GM04503 (cell line): ENCODE measurements at regions not wholly inside any gene's neighbourhood (a gene's known extent, or its start where the extent isn't known, plus 50 kb on each side); places are given as distances from the start of the nearest gene placed in this dataset.
A peak's percentile ranks its signal among the peaks of the same experiment; 100 is the strongest.
"Not testable (repeated sequence)": the region's sequence is repeated elsewhere in the genome, so short reads cannot be mapped to it uniquely, and the experiment has no call there.

Experiments used
- DNase-seq: peaks from one replicate; pipeline ENCODE4 v3.0.0-alpha.2; 2012; ENCODE audit warnings: low read depth

GRCh38 chr6:82419132-82419581, 55.5 kb downstream of the TPBG start:
- peak; percentile 12 for DNase-seq

- peak; percentile 10 for DNase-seq
These were observed 56.2 kb downstream of the TPBG start for GRCh38 chr6:82419859-82420258.

- no peak for DNase-seq
These were observed 67.0 kb downstream of the TPBG start for GRCh38 chr6:82430611-82431010.

GRCh38 chr6:82436740-82437139, 73.1 kb downstream of the TPBG start:
- DNase-seq, result no peak

GRCh38 chr6:82437701-82438100, 74.1 kb downstream of the TPBG start:
- DNase-seq, result no peak

DNA sequence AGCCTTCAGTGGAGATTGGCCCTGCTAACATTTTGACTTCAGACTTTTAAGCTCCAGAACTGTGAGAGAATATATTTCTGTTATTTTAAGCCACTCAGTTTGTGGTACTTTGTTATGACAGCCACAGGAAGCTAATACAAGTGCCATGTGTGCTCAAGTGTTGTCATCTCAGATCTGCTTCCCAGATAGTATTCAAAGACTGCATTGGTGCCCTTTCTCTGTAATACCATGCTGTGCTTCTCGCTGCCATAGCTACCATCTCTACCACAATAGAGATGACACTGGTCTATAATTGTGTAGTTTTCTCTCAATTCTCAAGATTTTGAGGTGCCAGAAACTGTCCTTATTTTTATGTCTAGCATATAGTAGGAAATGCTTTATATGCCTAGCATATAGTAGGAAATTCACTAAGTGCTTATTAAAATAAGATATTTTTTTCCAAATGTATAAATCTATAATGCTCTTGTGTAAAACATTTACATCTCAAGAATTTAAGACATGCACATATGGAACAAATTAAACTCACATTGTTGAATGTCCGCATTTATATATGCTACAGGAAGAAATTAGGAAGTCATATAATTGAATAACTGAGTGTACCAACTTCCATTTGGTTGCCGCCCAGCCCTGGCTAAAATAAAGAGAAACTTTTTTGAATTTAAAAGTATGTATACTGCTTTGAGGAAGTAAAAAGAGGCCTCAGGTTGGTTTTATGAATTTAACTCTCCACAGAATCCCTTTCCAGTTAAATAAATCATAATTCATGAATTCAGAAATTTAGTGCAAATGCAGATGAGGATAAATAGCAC, 77.6 kb downstream of the TPBG start:
- no peak for DNase-seq

DNA sequence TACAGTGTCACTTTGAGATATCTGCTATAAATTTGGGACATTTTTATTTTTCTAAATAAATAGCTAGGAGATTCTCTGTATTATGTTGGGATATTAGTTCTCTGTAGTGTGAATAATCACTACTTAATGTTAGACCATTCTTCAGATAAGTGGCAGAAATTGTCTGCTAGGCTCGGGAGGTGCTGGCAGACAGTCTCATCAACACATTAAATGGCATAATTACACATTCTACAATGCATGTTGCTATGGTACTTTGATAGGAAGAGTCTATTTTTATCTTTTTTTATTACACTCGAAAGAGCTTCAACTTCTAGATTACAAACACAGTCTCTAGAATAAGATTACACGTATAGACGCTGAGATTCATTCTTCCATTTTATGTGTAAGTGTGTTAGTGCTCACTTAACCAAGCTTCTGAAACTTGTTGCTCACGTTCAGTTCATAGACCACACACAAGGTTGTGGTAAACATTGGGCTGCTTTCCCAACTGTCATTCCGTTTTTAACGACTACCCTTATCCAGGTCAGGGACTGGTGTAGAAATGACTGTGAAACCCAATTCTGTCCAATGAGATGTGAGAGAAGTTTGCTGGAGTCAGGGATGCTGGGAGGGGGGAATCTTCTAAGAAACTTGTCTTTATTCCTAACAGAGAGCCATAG, 78.6 kb downstream of the TPBG start:
- DNase-seq, result no peak

GRCh38 chr6:82458147-82458546, 94.5 kb downstream of the TPBG start:
- no peak for DNase-seq

DNA sequence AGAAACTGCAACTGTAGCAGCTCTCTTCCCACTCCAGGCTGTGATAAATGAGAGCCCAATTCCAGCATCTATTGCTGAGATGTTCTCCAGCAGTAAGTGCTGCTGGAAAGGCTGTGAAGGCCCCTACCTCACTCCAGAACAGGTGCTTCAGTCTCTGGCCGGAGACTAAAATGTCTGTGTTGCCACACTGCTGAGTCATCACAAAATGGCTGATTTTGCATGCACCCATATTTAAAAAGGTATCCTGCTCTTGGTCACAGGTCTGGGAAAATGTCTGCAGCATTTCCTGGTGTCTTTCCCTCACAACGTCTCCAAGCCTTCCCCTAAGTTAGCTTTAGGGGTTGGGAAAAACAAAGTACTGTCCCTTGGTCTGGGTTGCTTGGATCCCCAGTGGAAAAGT, 95.1 kb downstream of the TPBG start:
- DNase-seq, result no peak

DNA sequence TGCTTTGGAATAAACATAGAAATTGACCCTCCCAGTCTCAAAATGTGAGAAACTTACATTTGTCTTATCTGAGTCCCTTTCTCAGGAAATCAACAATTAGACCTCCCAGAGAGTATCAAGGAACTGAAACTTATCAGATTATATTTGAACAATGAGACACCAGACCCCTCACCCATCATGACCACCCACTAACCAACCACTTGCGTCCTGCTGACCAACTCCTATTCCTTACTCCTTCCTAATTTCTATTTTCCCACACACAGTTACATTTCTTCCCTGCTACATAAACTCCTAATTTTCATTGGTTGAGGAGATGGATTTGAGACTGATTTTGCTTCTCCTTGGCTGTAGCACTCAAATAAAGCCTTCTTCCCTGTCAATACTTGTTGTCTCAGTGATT, 97.9 kb downstream of the TPBG start:
- no peak for DNase-seq

GRCh38 chr6:82467338-82467737, 103.7 kb downstream of the TPBG start:
- no peak for DNase-seq

- DNase-seq, result not testable (repeated sequence)
These were observed 106.5 kb downstream of the TPBG start for GRCh38 chr6:82470123-82470522.

- DNase-seq, result not testable (repeated sequence)
These were observed 111.5 kb downstream of the TPBG start for GRCh38 chr6:82475106-82475505.

DNA sequence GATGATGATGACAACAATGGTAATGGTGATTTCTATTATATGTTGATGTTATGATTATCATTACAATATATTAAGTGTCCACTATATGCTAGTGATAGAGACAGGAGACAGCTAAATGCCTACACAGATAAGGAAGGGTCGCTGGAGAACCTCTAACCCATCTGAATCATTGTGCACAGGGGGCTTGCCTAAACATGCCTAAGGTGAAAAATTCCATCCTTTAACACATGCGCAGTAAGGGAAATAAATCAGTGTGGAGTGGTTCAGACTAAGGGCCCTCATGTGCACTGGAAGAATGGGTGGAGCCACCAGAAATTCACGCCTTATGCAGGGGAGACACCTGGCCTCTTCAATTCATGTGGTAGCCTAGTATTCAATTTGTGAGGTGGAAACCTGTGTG, 120.4 kb downstream of the TPBG start:
- DNase-seq, result no peak

DNA sequence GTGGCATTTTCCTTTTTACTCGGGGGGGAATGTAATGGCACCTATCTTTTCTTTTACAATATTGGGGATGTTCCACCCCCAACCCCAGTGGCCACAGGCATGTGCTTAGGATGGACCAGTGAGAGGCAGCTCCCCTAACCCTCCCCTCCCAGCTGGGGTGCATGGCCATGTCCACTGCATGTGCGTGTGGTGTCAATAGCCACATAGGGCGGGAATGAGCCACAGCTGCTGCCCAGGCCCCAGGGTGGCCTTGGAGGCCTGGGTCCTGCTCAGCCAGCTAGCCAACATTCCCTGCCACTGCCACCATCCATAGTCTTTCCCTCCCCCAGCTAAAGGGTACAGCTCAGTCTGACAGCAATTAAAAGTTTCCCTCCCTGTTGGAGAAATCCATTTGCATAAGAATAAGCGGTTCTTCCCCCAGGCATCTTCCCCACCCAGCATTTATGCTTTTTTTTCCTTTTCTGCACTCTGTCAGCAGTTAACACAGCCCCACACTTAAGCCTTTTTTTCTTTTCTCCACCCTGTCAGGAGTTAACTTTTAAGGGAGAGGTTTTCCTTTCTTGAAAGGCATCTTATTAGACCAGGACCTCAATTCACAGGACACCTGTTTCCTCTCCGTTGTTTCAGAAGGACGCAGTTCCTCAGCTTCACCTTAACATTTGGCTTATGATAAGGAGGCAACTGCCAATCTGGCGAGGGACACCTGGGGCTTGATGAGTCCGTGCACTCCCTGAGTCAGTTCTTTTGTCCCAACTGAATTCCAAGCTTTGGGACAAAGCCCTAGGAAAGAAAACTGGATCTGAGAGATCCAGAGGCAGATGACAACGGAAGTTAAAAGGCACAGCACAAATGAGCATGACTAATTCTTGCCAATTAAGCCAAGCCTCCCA, 121.4 kb downstream of the TPBG start:
- DNase-seq, result no peak

GRCh38 chr6:82487895-82488294, 124.3 kb downstream of the TPBG start:
- no peak for DNase-seq

DNA sequence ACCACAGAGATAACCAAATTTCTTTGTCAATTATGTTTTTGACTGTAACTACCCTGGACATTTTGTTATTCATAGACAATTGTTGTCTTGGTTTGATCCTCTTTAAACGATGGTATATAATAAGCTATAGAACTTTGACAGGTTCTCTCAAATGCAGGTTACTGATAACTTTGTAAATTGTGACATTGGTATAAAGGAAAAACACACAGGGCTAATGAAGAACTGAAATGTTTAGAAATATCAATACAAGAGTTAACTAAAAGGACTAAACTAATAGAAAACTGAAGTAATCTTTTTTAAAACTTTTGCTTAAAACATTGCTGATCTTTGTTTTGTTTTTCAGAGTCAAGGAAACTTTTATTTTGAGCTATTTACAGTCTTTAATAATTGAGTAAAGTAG, 124.8 kb downstream of the TPBG start:
- no peak for DNase-seq

GRCh38 chr6:82492134-82492533, 128.5 kb downstream of the TPBG start:
- no peak for DNase-seq

- DNase-seq, result no peak
These were observed 129.8 kb downstream of the TPBG start for GRCh38 chr6:82493467-82493866.

- no peak for DNase-seq
These were observed 130.8 kb downstream of the TPBG start for GRCh38 chr6:82494367-82494766.

GRCh38 chr6:82501901-82502300, 138.3 kb downstream of the TPBG start:
- DNase-seq, result not testable (repeated sequence)

DNA sequence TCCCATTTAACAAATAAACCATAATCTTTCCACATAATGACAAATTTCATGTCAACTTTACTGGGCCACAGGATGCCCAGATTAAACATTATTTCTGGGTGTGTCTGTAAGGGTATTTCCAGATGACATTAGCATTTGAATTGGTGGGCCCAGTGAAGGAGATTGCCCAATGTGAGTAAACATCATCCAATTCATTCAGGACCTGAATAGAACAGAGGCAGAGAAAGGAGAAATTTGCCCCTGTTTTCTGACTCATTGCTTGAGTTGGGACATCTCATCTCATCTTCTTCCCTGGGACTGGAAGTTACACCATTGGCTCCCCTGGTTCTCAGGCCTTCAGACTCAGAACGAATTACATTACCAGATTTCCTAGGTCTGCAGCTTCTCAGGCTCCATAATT, 142.9 kb downstream of the TPBG start:
- DNase-seq, result no peak

DNA sequence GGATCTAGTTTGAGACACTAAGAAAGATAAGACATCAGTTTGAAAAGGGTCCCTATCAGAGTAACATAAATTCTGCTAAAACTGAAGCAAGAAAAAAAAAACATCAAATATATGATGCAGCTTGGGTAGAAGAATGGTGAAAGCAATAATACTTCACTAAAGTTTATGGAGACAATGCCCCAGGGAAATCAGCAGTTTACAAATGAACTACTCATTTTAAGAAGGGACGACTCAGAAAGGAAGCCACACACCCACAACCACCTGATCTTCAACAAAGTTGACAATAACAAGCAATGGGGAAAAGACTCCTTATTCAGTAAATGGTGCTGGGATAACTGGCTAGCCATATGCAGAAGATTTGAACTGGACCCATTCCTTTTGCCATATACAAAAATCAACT, 143.5 kb downstream of the TPBG start:
- DNase-seq, result no peak
